BLaER1 treated with 17β-estradiol and CSF1 and Interleukin-3, amounts not matched to agents 10 nM and 100 nM (cell line): ENCODE measurements at regions not wholly inside any gene's neighbourhood (a gene's known extent, or its start where the extent isn't known, plus 50 kb on each side); places are given as distances from the start of the nearest gene placed in this dataset.

Experiments
- H3K27ac ChIP-seq, 11 experiments: shearing (Covaris generic); formaldehyde crosslinking; 2 replicates each; pipeline ENCODE4 v1.8.1; 2022
- H3K27me3 ChIP-seq, 11 experiments: shearing (Covaris generic); formaldehyde crosslinking; 2 replicates each; pipeline ENCODE4 v1.8.1; 2022
- H3K36me3 ChIP-seq, 11 experiments: shearing (Covaris generic); formaldehyde crosslinking; 2 replicates each; pipeline ENCODE4 v1.8.1; 2022
- H3K4me1 ChIP-seq, 10 experiments: shearing (Covaris generic); formaldehyde crosslinking; 2 replicates each; pipeline ENCODE4 v1.8.1; 2022
- H3K4me2 ChIP-seq, 11 experiments: shearing (Covaris generic); formaldehyde crosslinking; 2 replicates each; pipeline ENCODE4 v1.8.1; 2022
- H3K4me3 ChIP-seq, 10 experiments: shearing (Covaris generic); formaldehyde crosslinking; 2 replicates each; pipeline ENCODE4 v1.8.1; 2022
- H3K9ac ChIP-seq, 11 experiments: shearing (Covaris generic); formaldehyde crosslinking; 2 replicates each; pipeline ENCODE4 v1.8.1; 2022
- H3K9me3 ChIP-seq, 11 experiments: shearing (Covaris generic); formaldehyde crosslinking; replicated peaks in 1 of 11; 2 replicates each; pipeline ENCODE4 v1.8.1; 2022
- H4K20me1 ChIP-seq, 11 experiments: shearing (Covaris generic); formaldehyde crosslinking; 2 replicates each; pipeline ENCODE4 v1.8.1; 2022
- Cebpa-rat ChIP-seq, 11 experiments: shearing (Covaris generic); IDR thresholded peaks; 2 replicates each; pipeline ENCODE4 v1.8.1; 2022

DNA sequence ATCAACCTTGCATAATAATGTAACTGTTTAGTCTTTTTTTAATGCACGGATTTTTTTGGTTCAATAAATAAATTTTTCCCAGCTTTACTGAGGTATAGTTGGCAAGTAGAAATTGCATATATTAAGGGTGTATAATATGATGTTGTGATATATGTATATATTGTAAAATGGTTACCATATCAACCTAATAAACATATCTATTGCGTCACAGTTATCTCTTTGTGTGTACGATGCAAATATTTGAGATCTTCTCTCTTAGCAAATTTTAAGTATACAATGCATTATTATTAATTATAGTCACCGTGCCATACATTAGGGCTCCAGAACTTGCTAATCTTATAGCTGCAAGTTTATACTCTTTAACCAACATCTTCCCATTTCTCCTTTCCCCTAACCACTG lies 57.2 kb upstream of the TMEM161B start:
- no peaks in the 10 kb centered on the region for H3K27me3 ChIP-seq
- no peaks in the 10 kb centered on the region for H3K4me1 ChIP-seq
- H3K9me3 ChIP-seq, result no peaks in the 10 kb centered on the region
- H3K27ac ChIP-seq, result no peak overlapping the region
- no peaks in the 10 kb centered on the region for H4K20me1 ChIP-seq
- H3K4me2 ChIP-seq, result no peak overlapping the region
- no peak overlapping the region for H3K9ac ChIP-seq
- H3K36me3 ChIP-seq, result no peaks in the 10 kb centered on the region
- 0 out of 22 replicates have a peak, but pooled peaks of 1 of the 11 experiments have one; percentile 25 for TF ChIP-seq Cebpa-rat (IDR thresholded peaks at IDR 0.05)
- no peak overlapping the region for H3K4me3 ChIP-seq

DNA sequence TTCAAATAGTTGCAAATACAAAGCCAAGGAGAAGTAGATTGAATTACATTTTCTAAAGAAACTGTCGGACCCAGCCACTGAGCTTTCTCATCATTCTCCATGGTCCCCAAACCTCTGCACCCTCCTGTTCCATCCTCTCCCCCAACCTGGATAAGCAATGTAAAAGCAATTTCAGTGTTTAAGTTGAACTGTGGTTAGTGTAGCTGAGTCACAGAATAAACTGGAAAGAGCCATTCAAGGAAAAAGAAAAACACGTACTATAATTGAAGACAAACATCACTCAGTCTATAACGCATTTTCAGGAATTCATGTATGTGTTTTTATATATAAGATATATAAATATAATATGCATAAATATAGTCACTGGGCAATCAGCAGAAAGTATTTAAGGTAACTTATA lies 54.1 kb upstream of the TMEM161B start:
- Histone ChIP-seq H3K27me3 (no peaks in the 10 kb centered on the region), H3K36me3 (no peaks in the 10 kb centered on the region), H4K20me1 (no peaks in the 10 kb centered on the region), H3K4me2 (no peak overlapping the region), H3K4me3 (no peak overlapping the region), H3K4me1 (no peaks in the 10 kb centered on the region), H3K9me3 (no peaks in the 10 kb centered on the region), H3K9ac (no peak overlapping the region), H3K27ac (no peak overlapping the region)
- no peak for TF ChIP-seq Cebpa-rat (IDR thresholded peaks at IDR 0.05)
